ENCODE measurements at regions not wholly inside any gene's neighbourhood (a gene's known extent, or its start where the extent isn't known, plus 50 kb on each side); places are given as distances from the start of the nearest gene placed in this dataset.

DNA sequence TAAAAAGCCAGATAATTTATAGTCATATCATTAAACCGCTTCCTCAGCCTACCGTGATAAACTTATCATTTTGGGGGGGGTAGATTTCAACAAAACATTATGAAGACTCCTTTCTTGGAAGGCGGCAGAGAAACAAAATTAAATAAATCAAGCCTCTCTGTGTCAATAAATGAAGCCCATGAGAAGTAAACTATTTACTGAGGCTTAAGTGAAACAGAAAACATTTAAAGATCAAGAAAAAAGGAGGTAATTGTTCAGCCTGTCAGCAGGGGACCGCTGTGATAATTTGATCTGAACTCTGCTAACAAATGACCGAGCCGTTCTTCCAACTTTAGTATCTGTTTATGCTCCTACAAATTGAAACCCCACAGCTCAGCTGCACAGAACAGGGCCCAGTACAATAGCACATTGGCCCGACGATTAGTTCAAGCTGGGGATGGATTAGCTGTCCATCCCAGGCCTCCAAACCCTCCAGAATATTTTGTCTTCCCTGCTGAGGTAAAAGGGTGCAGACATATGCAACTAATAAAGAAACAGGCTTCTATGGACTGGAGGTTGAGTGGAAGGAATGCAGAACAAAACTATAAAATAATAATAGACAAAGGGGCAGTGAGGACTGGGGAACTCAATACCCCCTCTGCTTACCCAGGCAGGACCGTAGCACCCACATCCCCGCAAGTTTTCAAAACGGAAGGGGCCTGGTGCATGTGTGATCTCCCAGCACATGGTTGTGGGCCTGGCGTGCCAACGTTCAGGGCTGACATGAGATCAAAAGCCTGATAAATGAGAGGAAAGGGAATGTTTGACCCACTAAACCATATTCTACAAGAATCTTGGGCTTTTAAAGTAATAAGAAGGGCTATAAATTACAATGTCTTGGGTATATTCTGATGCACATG, 298.1 kb upstream of the IRX5 start:
- DNase-seq (ENCODE audit: low read depth in 4 of 4, low spot score in 3 of 4): no peak

DNA sequence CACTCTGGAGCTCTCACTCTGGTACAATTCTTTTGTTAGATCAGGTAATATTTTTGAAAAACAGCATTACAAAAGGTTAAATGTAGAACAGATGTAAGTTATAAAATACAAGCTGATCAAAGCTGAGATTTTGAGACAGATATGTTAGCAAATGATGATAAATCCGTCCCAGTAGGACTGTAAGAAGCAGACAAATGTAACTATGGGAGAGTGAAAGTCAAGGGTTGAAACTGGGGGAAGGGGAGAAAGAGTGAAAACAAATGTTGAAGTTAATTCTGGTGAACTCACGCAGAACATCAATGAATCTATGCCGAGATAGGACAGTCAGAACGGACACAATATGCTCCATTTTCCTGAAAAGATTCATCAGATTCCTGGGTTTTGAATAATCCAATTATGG, 298.9 kb upstream of the IRX5 start:
- no peak for DNase-seq (ENCODE audit: low read depth in 4 of 4, low spot score in 3 of 4)

DNA sequence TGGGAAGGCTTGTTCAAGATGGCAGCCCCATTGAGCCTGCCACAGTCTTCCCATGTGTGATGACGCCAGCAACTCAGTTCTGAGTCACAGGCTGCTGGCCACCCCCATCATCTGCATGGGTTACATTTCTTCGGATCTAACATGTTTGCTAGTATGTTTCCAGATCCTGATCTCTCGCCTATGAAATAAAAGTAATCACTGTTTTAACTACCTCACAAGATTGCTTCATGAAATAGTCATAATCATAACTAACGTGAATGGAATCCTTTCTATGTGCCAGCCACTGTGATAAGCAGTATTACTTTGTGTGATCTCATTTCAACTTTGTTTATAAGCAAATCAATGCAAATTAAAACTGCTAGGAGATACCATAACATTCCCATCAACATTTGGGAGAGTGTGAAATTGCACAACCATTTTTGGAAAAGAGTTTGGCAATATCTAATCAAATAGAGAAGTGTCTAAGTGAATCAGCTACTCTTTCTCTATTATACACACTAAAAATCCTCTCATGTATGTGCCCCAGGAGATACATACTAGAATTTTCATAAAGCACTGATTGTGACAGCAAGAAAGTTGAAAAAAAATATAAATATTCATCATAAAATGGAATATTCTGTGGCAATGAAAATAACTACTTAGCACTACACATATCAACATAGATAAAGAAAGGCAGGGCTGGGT, 300.2 kb upstream of the IRX5 start:
- DNase-seq (ENCODE audit: low read depth in 4 of 4, low spot score in 3 of 4): no peak

DNA sequence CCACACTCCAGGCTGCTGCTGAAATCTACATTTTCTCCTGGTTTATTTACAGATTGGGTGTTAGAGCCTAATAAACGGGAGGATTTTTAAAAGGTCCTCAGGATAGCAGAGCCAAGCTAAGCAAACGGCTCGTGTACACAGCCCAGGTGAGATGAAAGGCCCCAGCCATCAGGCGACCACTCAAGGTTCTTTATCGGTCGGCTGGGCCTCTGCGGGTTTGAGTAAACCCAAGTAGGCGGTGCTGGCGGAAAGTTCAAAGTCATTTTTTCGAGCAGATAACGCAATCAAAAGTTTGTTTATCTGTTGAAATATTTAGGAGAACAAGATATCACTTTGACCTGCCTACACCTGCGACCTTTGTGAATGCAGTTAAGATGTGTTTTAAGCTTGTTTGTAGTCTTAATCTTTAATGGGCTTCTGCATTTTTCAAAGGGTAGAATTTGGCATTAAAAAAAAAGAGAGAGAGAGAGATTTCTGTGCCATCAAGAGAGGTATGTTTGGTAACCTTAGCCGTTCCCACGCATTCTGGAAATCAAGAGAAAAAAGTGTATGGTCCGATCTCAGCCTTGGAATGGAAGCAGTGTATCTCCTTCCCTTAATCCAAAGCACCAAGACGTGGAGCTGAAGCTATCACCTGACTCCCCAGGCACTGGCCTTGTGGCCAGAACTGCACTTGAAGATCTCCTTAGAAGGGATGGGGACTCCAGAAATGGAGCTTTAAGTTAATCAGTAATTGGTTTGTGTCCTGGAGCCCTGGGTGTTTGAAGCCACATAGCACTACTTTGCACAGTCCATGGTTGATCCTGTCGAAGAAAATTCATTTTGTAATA, 301.7 kb upstream of the IRX5 start:
- no peak for DNase-seq (ENCODE audit: low read depth in 4 of 4, low spot score in 3 of 4)

DNA sequence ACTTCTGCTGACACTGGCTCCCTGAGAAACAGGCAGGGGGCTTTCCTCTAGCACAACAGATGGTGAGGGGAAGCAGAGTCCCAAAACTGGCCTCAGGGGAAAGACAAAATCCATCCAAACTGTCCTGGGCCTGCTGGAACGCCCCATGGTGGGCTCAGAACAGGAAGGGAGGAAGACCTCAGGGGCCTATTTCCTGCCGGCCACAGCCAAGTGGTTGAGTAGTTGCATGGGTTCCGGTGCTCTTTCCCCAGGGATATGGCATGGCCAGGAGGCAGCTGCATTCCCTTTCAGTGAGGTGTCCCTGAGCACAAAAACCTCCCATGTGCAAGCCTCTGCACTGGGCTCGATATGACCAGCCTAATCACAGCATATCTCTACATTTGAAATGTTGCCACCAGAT, 303.0 kb upstream of the IRX5 start:
- DNase-seq (ENCODE audit: low read depth in 4 of 4, low spot score in 3 of 4): no peak

DNA sequence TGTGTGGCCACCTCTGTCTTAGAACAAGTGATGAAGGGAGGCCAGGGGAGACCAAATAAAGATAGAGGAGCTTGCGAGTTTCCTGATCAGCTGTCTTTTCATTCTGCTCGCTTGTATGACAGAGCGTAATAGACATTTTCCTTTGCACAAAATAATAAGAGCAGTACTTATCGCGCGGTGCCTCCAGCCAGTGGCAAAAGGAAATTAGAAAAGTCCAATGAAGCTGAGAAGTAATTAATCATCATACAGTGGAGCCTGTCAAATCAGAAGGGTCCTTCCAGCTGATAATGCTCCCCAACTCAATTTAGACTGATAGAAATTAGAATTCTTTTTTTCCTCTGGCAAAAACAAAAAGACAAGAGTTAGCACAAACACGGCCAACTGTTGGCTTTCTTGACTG, 307.0 kb upstream of the IRX5 start:
- DNase-seq (ENCODE audit: low read depth in 4 of 4, low spot score in 3 of 4): no peak

DNA sequence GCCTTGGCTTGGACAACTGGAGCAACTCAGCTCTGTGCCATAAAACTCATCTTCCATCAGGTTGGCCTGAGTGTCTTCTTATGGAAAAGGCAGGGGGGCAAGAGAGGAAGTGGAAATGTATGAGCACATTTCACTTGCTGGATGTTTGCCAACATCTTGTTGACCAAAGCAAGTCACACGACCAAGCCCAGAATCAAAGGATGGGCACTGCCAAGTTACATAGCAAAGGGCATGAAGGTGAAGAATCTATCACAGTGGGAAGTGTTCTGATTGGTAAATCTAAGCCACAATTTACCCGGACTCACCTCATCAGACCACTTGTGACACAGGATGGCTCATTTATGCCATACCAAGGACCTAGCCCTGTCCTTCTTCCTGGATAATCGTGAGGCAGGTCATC, 310.5 kb upstream of the IRX5 start:
- no peak for DNase-seq (ENCODE audit: low read depth in 4 of 4, low spot score in 3 of 4)

DNA sequence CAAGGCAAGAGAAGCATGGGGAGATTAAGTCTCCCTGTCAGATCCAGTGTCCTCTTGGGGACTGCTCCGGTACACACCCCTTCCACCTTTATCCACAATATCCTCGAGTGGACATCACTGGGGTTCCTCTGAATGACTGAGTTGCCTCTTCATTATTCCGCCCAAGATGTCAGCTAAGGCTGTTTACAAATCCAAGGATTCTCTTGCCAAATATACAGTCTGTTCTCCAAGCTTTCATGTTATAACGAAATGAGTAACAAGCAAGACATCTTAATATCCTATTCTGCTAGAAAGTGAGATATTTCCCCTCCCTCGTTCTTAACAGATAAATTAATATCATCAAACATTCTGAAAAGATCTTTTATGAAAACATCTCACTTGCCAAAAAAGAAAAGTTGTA, 314.1 kb upstream of the IRX5 start:
- DNase-seq (ENCODE audit: low read depth in 4 of 4, low spot score in 3 of 4): no peak

DNA sequence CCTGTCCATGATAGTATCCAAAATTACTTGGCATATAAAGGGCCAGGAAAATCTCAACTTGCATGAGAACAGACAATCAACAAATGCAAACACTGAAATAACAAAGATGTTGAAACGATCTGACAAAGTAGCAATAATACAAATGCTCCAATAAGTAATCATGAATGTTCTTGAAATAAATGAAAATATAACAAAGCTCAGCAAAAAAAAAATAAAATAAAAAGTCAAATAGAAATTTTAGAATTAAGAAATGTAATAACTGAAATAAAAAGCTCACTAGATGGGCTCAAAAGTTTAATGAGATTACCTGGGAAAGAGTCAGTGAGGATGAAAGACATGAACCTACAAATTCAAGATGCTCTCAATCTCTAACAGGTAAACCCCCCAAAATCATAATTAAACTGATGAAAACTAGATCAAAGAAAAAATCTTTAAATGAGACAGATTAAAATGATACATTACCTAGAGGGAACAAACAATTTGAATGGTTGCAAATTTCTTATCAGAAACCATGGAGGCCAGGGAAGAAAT, 319.0 kb upstream of the IRX3 start:
- no peak for DNase-seq (ENCODE audit: low read depth in 4 of 4, low spot score in 3 of 4)

DNA sequence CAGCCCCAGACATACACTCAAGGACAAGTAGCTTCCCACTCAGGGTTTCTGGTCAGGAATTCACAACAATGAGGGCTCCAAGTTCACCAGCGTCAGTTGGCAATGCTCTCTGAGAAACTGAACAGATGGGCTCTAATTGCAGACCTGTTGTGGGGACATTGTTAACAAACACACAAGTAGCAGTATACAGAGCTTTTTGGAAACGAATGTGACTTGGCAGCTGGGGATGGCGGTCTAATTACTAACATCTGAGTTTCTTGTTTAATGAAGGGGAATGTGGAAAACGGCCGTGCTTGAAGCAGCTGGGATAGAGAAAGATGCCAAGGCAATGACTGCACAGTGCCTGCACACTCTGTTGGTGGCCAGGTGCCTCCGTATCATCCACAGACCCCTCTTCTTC, 316.1 kb upstream of the IRX3 start:
- DNase-seq (ENCODE audit: low read depth in 4 of 4, low spot score in 3 of 4): no peak

DNA sequence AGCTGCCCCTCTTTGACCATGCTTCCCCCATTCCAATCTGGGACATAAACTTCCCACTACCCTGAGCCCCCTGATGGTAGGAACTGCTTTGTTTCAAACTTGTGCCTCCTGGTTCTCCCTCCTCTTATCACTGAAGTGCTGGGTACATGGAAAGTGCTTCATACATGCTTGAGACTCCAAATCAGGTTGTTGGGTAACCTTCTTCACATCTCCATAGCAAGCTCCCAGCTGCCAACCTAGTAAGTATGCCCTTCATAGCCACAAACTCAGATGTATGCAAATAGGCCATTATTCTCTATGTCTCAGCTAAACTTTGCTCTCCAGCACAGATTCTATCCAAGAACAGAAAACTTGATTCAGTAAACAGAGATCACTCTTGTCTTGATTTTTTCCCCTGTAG, 310.6 kb upstream of the IRX3 start:
- no peak for DNase-seq (ENCODE audit: low read depth in 4 of 4, low spot score in 3 of 4)

DNA sequence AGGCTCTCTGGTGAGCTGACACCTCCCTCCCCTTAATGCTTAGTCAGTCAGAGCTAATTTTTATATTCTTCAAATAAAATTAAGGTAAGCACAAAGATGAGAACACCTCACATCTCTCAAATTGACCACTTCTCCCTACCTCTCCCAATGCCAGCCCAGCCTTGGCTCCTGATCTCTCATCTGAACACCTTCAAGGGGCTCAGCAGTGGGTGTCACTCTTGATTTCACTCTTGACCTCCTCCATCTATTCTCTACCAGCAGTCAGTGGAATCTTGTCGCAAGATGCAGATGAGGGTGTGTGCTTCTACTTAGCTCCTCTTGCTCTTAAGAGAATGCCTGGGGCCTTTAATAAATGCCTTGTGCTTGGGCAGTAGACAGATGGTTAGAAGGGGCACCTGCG, 309.0 kb upstream of the IRX3 start:
- DNase-seq (ENCODE audit: low read depth in 4 of 4, low spot score in 3 of 4): no peak

DNA sequence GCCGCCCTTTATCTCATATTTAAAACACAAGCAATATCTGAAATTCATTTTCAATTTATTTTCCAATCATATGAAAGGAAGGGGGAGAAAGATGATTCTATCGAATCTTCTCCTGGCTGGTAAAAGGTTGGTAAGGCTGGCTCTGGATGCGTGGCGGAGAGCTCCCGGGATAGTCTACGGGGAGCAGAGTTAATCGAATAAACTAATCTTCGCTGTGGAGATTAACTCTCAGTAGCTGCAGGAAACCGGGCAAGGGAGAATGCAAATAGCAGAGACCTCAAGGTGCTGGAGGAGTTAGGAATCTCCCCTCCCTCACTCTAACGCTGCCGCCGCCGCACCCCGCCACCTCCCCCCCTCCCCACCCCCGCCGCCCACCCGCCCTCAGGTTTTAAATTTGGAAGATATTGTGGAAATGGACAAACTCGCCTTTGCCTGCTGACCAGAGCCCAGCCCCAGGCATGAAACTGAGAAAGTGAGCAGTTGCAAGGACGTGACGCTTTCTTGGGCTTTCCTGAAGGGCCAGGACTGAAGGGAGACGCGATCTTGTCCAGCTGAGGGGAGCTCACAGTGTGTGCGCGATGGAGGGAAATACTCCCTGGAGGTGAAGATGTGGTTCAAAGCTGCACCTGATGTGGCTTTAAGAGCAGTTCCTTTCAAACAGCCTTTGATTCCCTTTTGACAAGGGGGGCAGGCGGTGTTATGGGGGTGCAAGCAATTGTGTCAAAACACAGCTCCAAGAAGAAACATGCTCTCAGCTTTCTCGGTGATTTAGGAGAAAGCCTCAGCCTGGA, 308.2 kb upstream of the IRX3 start:
- DNase-seq (ENCODE audit: low read depth in 4 of 4, low spot score in 3 of 4): no peak

DNA sequence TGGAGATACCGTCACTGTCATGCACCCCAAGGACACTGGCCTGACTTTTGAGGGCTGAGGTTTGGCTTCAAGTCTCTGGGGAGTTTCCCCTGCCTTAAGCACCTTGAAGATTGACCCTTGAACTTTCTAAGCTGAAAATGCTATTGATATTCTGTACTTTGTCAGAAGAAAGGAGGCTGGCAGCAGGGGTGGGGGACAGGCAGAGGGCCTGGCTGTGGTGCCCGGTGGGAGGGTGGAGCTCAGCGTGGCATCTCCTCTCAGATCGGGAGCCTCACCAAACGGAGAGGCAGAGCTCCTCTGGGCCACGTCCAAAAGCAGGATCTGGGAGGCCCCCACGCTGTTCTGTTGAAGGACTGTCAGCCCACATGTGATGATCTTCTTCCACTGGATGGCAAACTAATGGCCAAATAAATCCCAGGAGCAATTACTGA, 305.2 kb upstream of the IRX3 start:
- no peak for DNase-seq (ENCODE audit: low read depth in 4 of 4, low spot score in 3 of 4)

DNA sequence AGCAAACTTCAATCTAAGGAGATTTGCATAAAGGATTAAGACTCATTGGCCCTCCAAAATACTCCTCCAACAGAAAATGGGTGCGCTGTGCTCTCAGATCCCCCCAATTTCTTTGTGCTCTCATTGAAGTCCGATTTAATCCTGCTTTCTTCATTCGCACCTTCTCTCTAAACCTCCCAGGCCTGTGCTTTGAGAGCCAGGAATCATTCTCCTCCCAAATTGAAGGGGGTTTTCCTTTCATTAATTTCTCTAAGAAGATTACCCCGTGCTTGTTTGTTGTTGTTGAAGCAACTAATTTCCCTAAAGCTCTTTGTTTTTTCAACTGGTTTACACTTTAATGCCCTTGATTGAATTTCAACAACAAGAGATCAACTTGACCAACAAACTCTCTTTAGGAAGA, 304.2 kb upstream of the IRX3 start:
- no peak for DNase-seq (ENCODE audit: low read depth in 4 of 4, low spot score in 3 of 4)

DNA sequence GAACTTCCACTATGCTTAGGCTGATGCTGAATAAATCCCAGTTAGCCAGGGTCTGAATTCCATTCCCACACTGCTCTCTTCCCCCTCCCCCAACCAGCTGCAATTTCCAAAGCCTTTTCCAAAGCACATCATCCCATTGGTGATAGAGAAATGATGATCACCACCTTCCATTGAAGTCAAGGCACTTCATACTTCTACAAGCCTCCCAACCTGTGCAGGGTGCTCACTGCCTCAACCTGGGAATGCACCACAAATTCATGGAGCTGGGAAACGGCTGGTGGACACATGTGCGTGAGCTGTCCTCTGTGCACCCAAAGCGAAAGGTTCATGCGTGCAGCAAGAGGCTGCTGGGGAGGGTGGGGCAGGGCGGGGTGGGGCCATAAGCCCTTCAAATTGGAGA, 302.7 kb upstream of the IRX3 start:
- DNase-seq (ENCODE audit: low read depth in 4 of 4, low spot score in 3 of 4): no peak

DNA sequence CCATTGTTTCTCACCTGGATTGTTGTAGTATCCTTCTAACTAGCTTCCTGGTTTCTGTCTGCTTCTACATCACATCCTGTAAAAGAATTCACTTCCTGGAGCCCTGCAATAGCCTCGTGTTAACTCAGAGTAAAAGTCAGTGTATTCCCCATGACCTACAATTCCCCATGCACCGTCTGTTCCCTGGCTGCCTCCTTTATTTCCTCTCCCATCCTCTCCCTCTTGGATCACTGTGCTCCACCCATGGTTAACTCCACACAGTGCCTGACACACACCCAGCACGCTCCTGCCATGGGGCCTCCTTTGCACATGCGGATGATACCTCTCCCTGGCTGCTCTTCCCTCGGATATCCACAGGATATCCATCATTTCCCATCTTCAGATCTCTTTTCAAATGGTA, 301.4 kb upstream of the IRX3 start:
- DNase-seq (ENCODE audit: low read depth in 4 of 4, low spot score in 3 of 4): no peak

DNA sequence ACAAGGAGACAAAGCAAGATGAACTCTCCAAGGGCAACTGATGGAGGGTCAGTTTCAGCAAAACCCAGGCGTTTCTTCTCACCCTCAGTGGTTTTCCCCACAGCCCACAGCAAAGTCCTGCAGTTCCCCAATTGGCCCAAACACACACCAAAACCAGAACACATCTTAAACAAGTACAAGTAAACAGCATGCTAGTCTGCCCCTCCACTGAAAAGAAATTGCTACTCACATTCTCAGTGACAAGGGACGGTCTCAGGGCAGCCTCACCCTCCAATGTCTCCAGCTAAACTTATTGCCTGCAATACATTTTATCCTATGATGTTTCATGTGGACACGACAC, 300.6 kb upstream of the IRX3 start:
- no peak for DNase-seq (ENCODE audit: low read depth in 4 of 4, low spot score in 3 of 4)

DNA sequence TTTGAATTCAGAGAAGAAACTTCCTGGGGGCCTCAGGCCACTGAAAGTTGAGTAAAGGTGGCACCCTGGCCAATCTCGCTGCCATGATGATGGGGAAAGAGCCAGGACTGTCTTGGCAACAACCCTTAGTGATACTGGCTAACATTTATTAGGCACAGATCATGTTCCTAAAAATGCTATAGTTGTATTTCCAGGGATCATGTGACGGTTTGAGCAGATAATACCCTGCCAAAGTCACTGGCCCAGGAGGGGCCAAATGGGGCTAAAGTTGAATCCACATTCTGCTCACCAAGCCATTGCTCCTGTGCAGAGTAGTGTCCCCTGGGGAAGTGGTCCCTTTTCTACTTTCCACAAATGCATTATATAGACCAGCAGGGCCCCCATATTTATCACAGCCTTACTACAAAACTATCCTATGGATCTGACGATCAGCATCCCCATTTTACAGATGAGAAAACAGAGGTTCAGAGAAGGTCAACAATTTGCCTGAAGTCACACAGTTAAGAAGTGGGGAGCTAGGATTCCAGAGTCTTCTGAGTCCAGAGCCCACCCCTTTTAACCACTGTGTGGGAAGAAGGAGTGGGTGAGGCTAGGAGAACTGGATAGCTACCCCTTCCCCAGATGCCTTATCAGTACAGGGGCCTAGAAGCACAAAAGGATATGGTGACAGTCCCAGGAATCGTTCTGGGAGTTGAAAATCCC, 300.0 kb upstream of the IRX3 start:
- DNase-seq (ENCODE audit: low read depth in 4 of 4, low spot score in 3 of 4): no peak

DNA sequence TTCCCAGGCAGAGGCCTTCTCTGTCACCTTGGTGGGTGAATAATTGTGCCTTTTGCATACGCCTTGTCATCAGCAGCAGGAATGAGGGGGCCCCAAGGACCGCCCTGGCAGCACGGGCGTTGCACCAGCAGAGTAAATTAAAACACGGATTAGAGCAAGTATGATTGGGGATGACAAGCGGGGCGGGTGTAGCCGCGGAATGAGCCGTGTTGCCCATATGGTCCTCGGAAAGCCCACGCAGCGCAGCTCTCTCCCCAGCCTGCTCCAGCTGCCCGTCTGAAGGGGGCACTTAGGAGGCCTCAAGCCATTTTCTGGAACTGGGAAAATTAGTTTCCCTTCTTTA, 299.4 kb upstream of the IRX3 start:
- DNase-seq (ENCODE audit: low read depth in 4 of 4, low spot score in 3 of 4): no peak
